Sciatic nerve (tissue), 2 donors: ENCODE measurements at regions not wholly inside any gene's neighbourhood (a gene's known extent, or its start where the extent isn't known, plus 50 kb on each side); places are given as distances from the start of the nearest gene placed in this dataset.

Source experiments
- ATAC-seq: fragments of 200-7000 bp; cut with Tn5 transposase; one replicate; pipeline ENCODE4 v1.9.1; 2020; ENCODE audit warnings: mild to moderate bottlenecking, moderate library complexity
- DNase-seq: peaks from one replicate; pipeline ENCODE4 v3.0.0-alpha.2; 2020; ENCODE audit warnings: low spot score
- intact Hi-C: fragments of 100-400 bp; cut with DNase I; formaldehyde crosslinking; loops from one replicate; pipeline ENCODE4 v1.14.2; 2022
- donor health status: DM: no; HTN: no; CAD: no.
- donor health status: DM: no; HTN: no; CAD: no.

GRCh38 chr2:118638453-118638852 lies 209.0 kb downstream of the EN1 start:
- intact Hi-C loops = no loop called here
- no peak for ATAC-seq
- no peak for DNase-seq

- ATAC-seq = no peak
- intact Hi-C loops = no loop called here
Measured at GRCh38 chr2:118635891-118636290, 211.6 kb downstream of the EN1 start.

GRCh38 chr2:118634876-118635275 lies 212.6 kb downstream of the EN1 start:
- DNase-seq (no peak), ATAC-seq (no peak)
- intact Hi-C loops = no loop called here

More at GRCh38 chr2:118635891-118636290, 211.6 kb downstream of the EN1 start:
- DNase-seq = no peak

GRCh38 chr2:118633371-118634018 lies 214.0 kb downstream of the EN1 start:
- DNase-seq (no peak), ATAC-seq (no peak)
- intact Hi-C loops = no loop called here

GRCh38 chr2:118632921-118633320 lies 214.5 kb downstream of the EN1 start:
- intact Hi-C loops = no loop called here
- no peak for DNase-seq
- ATAC-seq = no peak

- intact Hi-C loops = no loop called here
- no peak for DNase-seq
Measured at GRCh38 chr2:118627156-118627555, 220.3 kb downstream of the EN1 start.

GRCh38 chr2:118622913-118623312 lies 224.5 kb downstream of the EN1 start:
- no peak for DNase-seq
- ATAC-seq = no peak
- intact Hi-C loops = no loop called here

More at GRCh38 chr2:118627156-118627555, 220.3 kb downstream of the EN1 start:
- ATAC-seq = no peak

GRCh38 chr2:118622108-118622507 lies 225.3 kb downstream of the EN1 start:
- DNase-seq = no peak
- no peak for ATAC-seq
- intact Hi-C loops = no loop called here

- DNase-seq = no peak
- ATAC-seq = no peak
- intact Hi-C loops = no loop called here
Measured at GRCh38 chr2:118618279-118618678, 229.2 kb downstream of the EN1 start.

- intact Hi-C loops = no loop called here
- no peak for ATAC-seq
- DNase-seq = no peak
Measured at GRCh38 chr2:118616432-118616831, 231.0 kb downstream of the EN1 start.

GRCh38 chr2:118614841-118615271 lies 232.6 kb downstream of the EN1 start:
- intact Hi-C loops = no loop called here
- no peak for ATAC-seq

GRCh38 chr2:118613737-118614136 lies 233.7 kb downstream of the EN1 start:
- intact Hi-C loops = no loop called here
- DNase-seq = no peak
- ATAC-seq = no peak

More at GRCh38 chr2:118614841-118615271, 232.6 kb downstream of the EN1 start:
- no peak for DNase-seq

- no peak for ATAC-seq
- DNase-seq = no peak
- intact Hi-C loops = no loop called here
Measured at GRCh38 chr2:118611691-118612090, 235.8 kb downstream of the EN1 start.

GRCh38 chr2:118609138-118609537 lies 238.3 kb downstream of the EN1 start:
- intact Hi-C loops = no loop called here
- no peak for ATAC-seq
- DNase-seq = no peak

GRCh38 chr2:118607641-118608040 lies 239.8 kb downstream of the EN1 start:
- intact Hi-C loops = no loop called here
- ATAC-seq (no peak), DNase-seq (no peak)

- ATAC-seq (no peak), DNase-seq (no peak)
- intact Hi-C loops = no loop called here
Measured at GRCh38 chr2:118604811-118605210, 242.6 kb downstream of the EN1 start.

GRCh38 chr2:118604371-118604770 lies 243.1 kb downstream of the EN1 start:
- ATAC-seq (no peak), DNase-seq (no peak)
- intact Hi-C loops = no loop called here

- ATAC-seq (no peak), DNase-seq (no peak)
- intact Hi-C loops = loop anchor here (2.0 kb wide), 1 partner anchor 56 kb away; no protein-coding TSS in a partner anchor
Measured at GRCh38 chr2:118599141-118599540, 248.3 kb downstream of the EN1 start.

GRCh38 chr2:118596620-118597019 lies 250.8 kb downstream of the EN1 start:
- intact Hi-C loops = no loop called here
- no peak for ATAC-seq
- DNase-seq = no peak

GRCh38 chr2:118593257-118593656 lies 254.2 kb downstream of the EN1 start:
- intact Hi-C loops = no loop called here
- DNase-seq = no peak
- no peak for ATAC-seq

- DNase-seq (no peak), ATAC-seq (no peak)
- intact Hi-C loops = no loop called here
Measured at GRCh38 chr2:118591223-118591622, 256.2 kb downstream of the EN1 start.
